GM18502 (cell line): ENCODE measurements at regions not wholly inside any gene's neighbourhood (a gene's known extent, or its start where the extent isn't known, plus 50 kb on each side); places are given as distances from the start of the nearest gene placed in this dataset.
A peak's percentile ranks its signal among the peaks of the same experiment; 100 is the strongest.
"Not testable (repeated sequence)": the region's sequence is repeated elsewhere in the genome, so short reads cannot be mapped to it uniquely, and the experiment has no call there.

Source experiments
- ATAC-seq: cut with Tn5 transposase; IDR thresholded peaks from one replicate; pipeline ENCODE4 v1.9.1; 2021; ENCODE audit warnings: mild to moderate bottlenecking; ENCODE audit not compliant: unreplicated experiment, poor library complexity

GRCh38 chr12:73841963-73842362, 695.7 kb upstream of the ATXN7L3B start:
- ATAC-seq, result no peak

GRCh38 chr12:73863546-73863945, 674.1 kb upstream of the ATXN7L3B start:
- no peak for ATAC-seq

GRCh38 chr12:73867147-73867546, 670.5 kb upstream of the ATXN7L3B start:
- ATAC-seq, result no peak

- not testable (repeated sequence) for ATAC-seq
Measured at GRCh38 chr12:73877291-73877690, 660.3 kb upstream of the ATXN7L3B start.

- no peak for ATAC-seq
Measured at GRCh38 chr12:73892201-73892600, 645.4 kb upstream of the ATXN7L3B start.

- no peak for ATAC-seq
Measured at GRCh38 chr12:73898645-73899044, 639.0 kb upstream of the ATXN7L3B start.

- no peak for ATAC-seq
Measured at GRCh38 chr12:73902260-73902659, 635.4 kb upstream of the ATXN7L3B start.

- no peak for ATAC-seq
Measured at GRCh38 chr12:73906757-73907156, 630.9 kb upstream of the ATXN7L3B start.

GRCh38 chr12:73935817-73936216, 601.8 kb upstream of the ATXN7L3B start:
- ATAC-seq, result no peak

- no peak for ATAC-seq
Measured at GRCh38 chr12:73947326-73948026, 590.2 kb upstream of the ATXN7L3B start.

GRCh38 chr12:73950507-73950906, 587.1 kb upstream of the ATXN7L3B start:
- ATAC-seq, result no peak

GRCh38 chr12:73951956-73952703, 585.5 kb upstream of the ATXN7L3B start:
- ATAC-seq, result no peak

- ATAC-seq, result no peak
Measured at GRCh38 chr12:73964641-73965040, 573.0 kb upstream of the ATXN7L3B start.

GRCh38 chr12:73973486-73973885, 564.1 kb upstream of the ATXN7L3B start:
- no peak for ATAC-seq

- no peak for ATAC-seq
Measured at GRCh38 chr12:73984552-73984951, 553.1 kb upstream of the ATXN7L3B start.

GRCh38 chr12:73991138-73991537, 546.5 kb upstream of the ATXN7L3B start:
- no peak for ATAC-seq

GRCh38 chr12:73998894-73999293, 538.7 kb upstream of the ATXN7L3B start:
- no peak for ATAC-seq

GRCh38 chr12:74015118-74015517, 522.5 kb upstream of the ATXN7L3B start:
- no peak for ATAC-seq

- ATAC-seq, result not testable (repeated sequence)
Measured at GRCh38 chr12:74016324-74016723, 521.3 kb upstream of the ATXN7L3B start.

- no peak for ATAC-seq
Measured at GRCh38 chr12:74018849-74019248, 518.8 kb upstream of the ATXN7L3B start.

GRCh38 chr12:74021937-74022336, 515.7 kb upstream of the ATXN7L3B start:
- ATAC-seq, result peak; percentile 91

GRCh38 chr12:74031045-74031444, 506.6 kb upstream of the ATXN7L3B start:
- ATAC-seq, result no peak
